Right atrium auricular region (tissue), 2 donors: ENCODE measurements at regions not wholly inside any gene's neighbourhood (a gene's known extent, or its start where the extent isn't known, plus 50 kb on each side); places are given as distances from the start of the nearest gene placed in this dataset.
"Not testable (repeated sequence)": the region's sequence is repeated elsewhere in the genome, so short reads cannot be mapped to it uniquely, and the experiment has no call there.

Experiments used
- DNase-seq: peaks from one replicate; pipeline ENCODE4 v3.0.0-alpha.2; 2019; ENCODE audit warnings: low spot score
- H3K27ac ChIP-seq, 2 donors: fragments of 200-600 bp; sonication (generic); 1 replicate in 1 of 2; 2 replicates in 1 of 2; pipeline ENCODE4 v1.5.1; 2016 to 2019
- H3K27me3 ChIP-seq, 2 donors: fragments of 200-600 bp; sonication (generic); one replicate each; pipeline versions ENCODE4 v1.5.1 to v1.6.0; 2017 to 2019
- H3K36me3 ChIP-seq: fragments of 200-600 bp; sonication (generic); one replicate; pipeline ENCODE4 v1.5.1; 2016
- H3K4me1 ChIP-seq, 2 donors: fragments of 200-600 bp; sonication (generic); one replicate each; pipeline versions ENCODE4 v1.5.1 to v1.6.0; 2017 to 2019
- H3K4me3 ChIP-seq, 2 donors: fragments of 200-600 bp; sonication (generic); 1 replicate in 1 of 2; 2 replicates in 1 of 2; pipeline ENCODE4 v1.5.1; 2017 to 2019; ENCODE audit warnings: mild to moderate bottlenecking in 1 of 2, moderate library complexity in 1 of 2
- H3K9me3 ChIP-seq, 2 donors: fragments of 200-600 bp; sonication (generic); one replicate each; pipeline ENCODE4 v1.5.1; 2019
- TF ChIP-seq, protein P1 (sequence below), 2 donors: fragments of 200-600 bp; sonication (generic); IDR thresholded peaks; one replicate each; pipeline ENCODE4 v1.5.1; 2019; ENCODE audit warnings: antibody characterized with exemption in 2 of 2

DNA sequence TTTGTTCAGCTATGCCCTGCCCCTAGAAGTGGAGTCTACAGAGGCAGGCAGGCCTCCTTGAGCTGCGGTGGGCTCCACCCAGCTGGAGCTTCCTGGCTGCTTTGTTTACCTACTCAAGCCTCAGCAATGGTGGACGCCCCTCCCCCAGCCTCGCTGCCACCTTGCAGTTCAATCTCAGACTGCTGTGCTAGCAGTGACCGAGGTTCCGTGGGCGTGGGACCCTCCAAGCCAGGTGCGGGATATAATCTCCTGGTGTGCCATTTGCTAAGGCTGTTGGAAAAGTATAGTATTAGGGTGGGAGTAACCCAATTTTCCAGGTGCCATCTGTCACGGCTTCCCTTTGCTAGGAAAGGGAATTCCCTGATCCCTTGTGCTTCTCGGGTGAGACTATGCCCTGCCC, 770.2 kb upstream of the VRK2 start:
- not testable (repeated sequence) for H3K27me3 ChIP-seq, H3K4me1 ChIP-seq, H3K9me3 ChIP-seq, H3K36me3 ChIP-seq, H3K27ac ChIP-seq, DNase-seq, H3K4me3 ChIP-seq

DNA sequence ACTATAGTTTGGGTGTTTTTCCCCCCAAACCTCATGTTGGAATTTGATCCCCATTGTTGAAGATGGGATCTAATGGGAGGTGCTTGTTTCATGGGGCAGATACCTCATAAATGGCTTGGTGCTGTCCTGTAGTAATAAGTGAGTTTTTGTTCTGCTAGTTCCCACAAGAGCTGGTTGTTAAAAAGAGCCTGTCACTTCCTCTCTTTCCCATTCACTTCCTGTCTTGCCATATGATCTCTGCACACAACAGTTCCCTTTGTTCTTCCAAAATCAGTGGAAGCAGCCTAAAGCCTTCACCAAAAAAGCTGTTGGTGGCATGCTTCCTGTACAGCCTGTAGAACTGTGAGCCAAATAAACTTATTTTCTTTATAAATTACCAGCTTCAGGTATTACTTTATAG, 768.2 kb upstream of the VRK2 start:
- H3K27me3 ChIP-seq = no peaks in the 10 kb centered on the region
- H3K4me1 ChIP-seq = no peaks in the 10 kb centered on the region
- H3K36me3 ChIP-seq = no peaks in the 10 kb centered on the region
- H3K4me3 ChIP-seq = no peak overlapping the region
- no peaks in the 10 kb centered on the region for H3K9me3 ChIP-seq
- no peak for DNase-seq
- TF ChIP-seq, protein P1, sequence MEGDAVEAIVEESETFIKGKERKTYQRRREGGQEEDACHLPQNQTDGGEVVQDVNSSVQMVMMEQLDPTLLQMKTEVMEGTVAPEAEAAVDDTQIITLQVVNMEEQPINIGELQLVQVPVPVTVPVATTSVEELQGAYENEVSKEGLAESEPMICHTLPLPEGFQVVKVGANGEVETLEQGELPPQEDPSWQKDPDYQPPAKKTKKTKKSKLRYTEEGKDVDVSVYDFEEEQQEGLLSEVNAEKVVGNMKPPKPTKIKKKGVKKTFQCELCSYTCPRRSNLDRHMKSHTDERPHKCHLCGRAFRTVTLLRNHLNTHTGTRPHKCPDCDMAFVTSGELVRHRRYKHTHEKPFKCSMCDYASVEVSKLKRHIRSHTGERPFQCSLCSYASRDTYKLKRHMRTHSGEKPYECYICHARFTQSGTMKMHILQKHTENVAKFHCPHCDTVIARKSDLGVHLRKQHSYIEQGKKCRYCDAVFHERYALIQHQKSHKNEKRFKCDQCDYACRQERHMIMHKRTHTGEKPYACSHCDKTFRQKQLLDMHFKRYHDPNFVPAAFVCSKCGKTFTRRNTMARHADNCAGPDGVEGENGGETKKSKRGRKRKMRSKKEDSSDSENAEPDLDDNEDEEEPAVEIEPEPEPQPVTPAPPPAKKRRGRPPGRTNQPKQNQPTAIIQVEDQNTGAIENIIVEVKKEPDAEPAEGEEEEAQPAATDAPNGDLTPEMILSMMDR (IDR thresholded peaks at IDR 0.05) = no peak
- H3K27ac ChIP-seq = no peak overlapping the region

DNA sequence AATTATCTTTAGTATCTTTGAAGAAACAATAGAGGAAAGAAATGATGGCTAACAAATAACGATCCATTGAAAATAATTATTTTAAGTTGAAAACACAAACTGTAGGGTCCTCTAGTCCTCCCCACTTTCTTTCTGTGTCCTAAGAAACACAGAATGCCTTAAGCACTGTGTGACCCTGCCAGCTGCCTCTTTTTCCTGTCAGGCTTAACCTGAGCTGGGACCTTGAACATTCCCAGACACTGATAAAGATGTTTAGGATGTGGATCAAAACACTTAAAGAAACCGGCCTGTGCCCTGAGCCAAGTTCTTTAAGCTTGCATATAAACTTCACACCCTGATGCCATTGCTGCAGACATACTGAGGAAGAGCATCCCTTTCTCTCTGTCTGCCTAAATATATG, 755.4 kb upstream of the VRK2 start:
- Histone ChIP-seq H3K27ac (no peak overlapping the region), H3K27me3 (no peaks in the 10 kb centered on the region), H3K4me3 (no peak overlapping the region), H3K4me1 (no peaks in the 10 kb centered on the region), H3K36me3 (no peaks in the 10 kb centered on the region), H3K9me3 (peaks cover 0 to 4% of the 10 kb centered on the region in 2 donors)
- DNase-seq = no peak
- TF ChIP-seq, protein P1 (IDR thresholded peaks at IDR 0.05) = no peak

DNA sequence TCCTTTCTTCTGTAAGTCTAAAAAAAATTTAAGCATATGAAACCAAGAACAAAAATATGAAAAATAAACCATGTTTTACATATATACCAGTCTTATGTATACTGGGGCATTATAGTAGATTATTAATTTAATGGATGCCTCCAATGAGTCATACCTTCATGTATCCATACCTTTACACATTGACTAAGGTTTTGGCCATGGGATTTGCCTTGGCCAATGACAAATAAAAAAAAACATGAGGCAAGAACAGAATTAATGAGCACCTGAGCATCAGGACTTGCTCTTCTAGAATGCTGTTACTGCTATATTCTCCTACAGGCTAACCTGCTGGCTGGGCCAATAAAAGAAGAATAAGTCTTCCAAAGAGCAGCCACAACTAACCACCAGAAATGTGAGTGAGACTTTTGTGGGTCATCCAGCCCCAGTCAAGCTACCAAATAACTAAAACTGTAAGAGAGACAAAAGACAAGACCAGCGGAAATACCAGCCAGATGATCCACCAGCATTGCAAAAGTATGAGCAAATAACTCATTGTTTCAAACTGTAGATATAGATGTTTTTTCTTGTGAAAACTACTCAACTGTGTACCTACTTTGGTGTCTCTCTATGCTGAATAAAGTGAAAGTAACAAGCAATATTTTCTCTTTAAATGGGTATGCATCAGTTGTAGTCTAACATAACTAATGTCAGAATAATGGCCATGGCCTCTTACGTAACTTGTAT, 749.6 kb upstream of the VRK2 start:
- Histone ChIP-seq H3K4me1 (no peaks in the 10 kb centered on the region), H3K9me3 (peaks cover 0 to 4% of the 10 kb centered on the region in 2 donors), H3K4me3 (no peak overlapping the region), H3K36me3 (no peaks in the 10 kb centered on the region), H3K27me3 (no peaks in the 10 kb centered on the region), H3K27ac (no peak overlapping the region)
- TF ChIP-seq, protein P1 (IDR thresholded peaks at IDR 0.05) = no peak
- no peak for DNase-seq

DNA sequence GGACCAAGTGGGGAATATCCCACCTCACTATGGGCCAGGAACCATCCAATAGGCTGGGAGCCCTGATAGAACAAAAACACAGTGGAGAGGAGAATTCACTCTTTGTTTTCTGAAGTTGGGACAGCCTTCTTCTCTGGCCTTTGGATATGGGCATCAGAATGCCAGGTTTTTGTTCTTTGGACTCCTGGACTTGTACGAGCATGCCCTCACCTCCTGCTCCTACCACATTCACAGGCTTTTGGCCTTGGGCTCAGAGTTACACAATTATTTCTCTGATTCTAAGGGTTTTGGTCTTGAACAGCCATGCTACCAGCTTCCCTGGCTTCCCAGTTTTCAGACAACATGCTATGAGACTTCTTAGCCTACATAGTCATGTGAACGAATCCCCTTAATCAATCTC, 732.9 kb upstream of the VRK2 start:
- no peaks in the 10 kb centered on the region for H3K4me1 ChIP-seq
- H3K9me3 ChIP-seq = no peaks in the 10 kb centered on the region
- TF ChIP-seq, protein P1 (IDR thresholded peaks at IDR 0.05) = no peak
- H3K4me3 ChIP-seq = no peak overlapping the region
- H3K27me3 ChIP-seq = no peaks in the 10 kb centered on the region
- DNase-seq = no peak
- H3K36me3 ChIP-seq = no peaks in the 10 kb centered on the region
- H3K27ac ChIP-seq = no peak overlapping the region

DNA sequence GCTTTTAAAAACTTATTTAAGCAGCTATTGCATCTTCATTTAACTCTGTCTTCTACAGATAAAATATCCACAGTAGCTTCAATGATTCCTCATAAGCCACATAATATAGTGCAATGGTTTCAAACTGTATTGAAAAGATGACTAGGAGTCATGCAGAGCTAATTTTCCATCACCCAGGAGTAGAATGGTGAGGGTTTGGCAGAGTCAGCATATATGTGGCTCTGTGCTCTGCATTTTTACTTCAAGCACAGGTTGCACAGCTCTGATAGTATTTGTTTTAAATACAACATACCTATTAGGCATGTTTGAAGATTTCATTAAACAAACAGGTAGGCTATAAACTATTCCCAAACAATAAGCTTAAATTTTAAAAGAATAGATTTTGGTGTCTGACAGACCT, 731.9 kb upstream of the VRK2 start:
- no peak for DNase-seq
- no peaks in the 10 kb centered on the region for H3K9me3 ChIP-seq
- TF ChIP-seq, protein P1 (IDR thresholded peaks at IDR 0.05) = no peak
- H3K27ac ChIP-seq = no peak overlapping the region
- no peaks in the 10 kb centered on the region for H3K4me1 ChIP-seq
- H3K27me3 ChIP-seq = no peaks in the 10 kb centered on the region
- H3K36me3 ChIP-seq = no peaks in the 10 kb centered on the region
- H3K4me3 ChIP-seq = no peak overlapping the region
